Esophagus muscularis mucosa (tissue), 3 donors: ENCODE measurements at regions not wholly inside any gene's neighbourhood (a gene's known extent, or its start where the extent isn't known, plus 50 kb on each side); places are given as distances from the start of the nearest gene placed in this dataset.

Experiments used
- CTCF ChIP-seq, 3 experiments: fragments of 200-600 bp in 2 of 3; fragments of 450-650 bp in 1 of 3; sonication (generic) in 2 of 3; IDR thresholded peaks; one replicate each; pipeline ENCODE4 v1.5.1; 2017 to 2019; ENCODE audit warnings: antibody characterized with exemption in 3 of 3, mild to moderate bottlenecking in 2 of 3, moderate library complexity in 1 of 3
- POLR2A ChIP-seq: fragments of 450-650 bp; IDR thresholded peaks from one replicate; pipeline ENCODE4 v1.6.1; 2017; ENCODE audit warnings: antibody characterized with exemption, moderate library complexity, mild to moderate bottlenecking, low read depth
- POLR2AphosphoS5 ChIP-seq, 2 donors: sonication (generic); formaldehyde crosslinking; IDR thresholded peaks; one replicate each; pipeline ENCODE4 v1.6.1; 2017; ENCODE audit warnings: antibody characterized with exemption in 2 of 2

- TF ChIP-seq POLR2AphosphoS5 (IDR thresholded peaks at IDR 0.05), result no peak
- no peak for TF ChIP-seq POLR2A
- no peak for TF ChIP-seq CTCF (IDR thresholded peaks at IDR 0.05)
Measured at GRCh38 chr6:158892266-158892665, 73.1 kb upstream of the EZR start.
